ENCODE measurements at regions not wholly inside any gene's neighbourhood (a gene's known extent, or its start where the extent isn't known, plus 50 kb on each side); places are given as distances from the start of the nearest gene placed in this dataset.

DNA sequence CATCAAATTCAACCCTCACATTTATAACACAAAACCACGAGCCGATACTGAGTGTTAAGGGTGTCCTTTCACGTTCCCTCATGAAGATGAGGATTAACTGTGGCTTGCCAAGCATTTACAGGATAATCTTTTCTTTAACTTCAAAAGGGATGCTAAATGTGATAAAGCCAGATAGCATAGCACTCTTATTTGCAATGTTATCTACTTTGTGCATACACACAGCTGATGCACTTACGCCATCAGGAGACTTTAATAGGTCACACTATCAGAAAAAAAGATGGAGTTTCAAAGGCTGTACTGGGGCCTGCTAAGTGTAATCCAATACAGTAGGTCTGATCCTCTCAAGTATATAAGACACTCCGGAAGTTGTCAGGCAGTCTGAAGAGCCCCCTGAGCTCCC lies 572.7 kb downstream of the PIK3C3 start:
- Mint-ChIP-seq H3K27me3 (no peaks in the 10 kb centered on the region), H3K9me3 (peaks cover 0 to 9% (median 8%) of the 10 kb centered on the region in 3 donors), H3K4me1 (no peaks in the 10 kb centered on the region), H3K27ac (no peak overlapping the region), H3K4me3 (no peak overlapping the region), H3K36me3 (no peaks in the 10 kb centered on the region)
- no peak for ATAC-seq (replicated peaks in 1 of 4)
- 100% methylated on average over 1 of the region's 5 CpGs for WGBS (ENCODE audit: insufficient coverage)
- no peak for DNase-seq
- H3K27me3 ChIP-seq (replicated peaks in 1 of 2; ENCODE audit: control insufficient read depth in 2 of 2, extremely low read depth in 1 of 2, insufficient read depth in 2 of 2, low read length in 1 of 2), result no peaks in the 10 kb centered on the region
- no peak overlapping the region for H3K27ac ChIP-seq (ENCODE audit: low read length)
- POLR2A ChIA-PET, result no interaction called here
- H3K4me1 ChIP-seq (ENCODE audit: control insufficient read depth in 1 of 2, extremely low read depth in 1 of 2, insufficient read depth in 2 of 2, low read length in 2 of 2), result no peaks in the 10 kb centered on the region
- CTCF ChIA-PET, result interaction anchor here in 1 of 2 donors (0.5 kb wide), 1 partner anchor 111 kb away, joined by 3 read pairs; no protein-coding TSS in a partner anchor
- no peaks in the 10 kb centered on the region for H3K9me3 ChIP-seq
- H3K4me3 ChIP-seq (ENCODE audit: control insufficient read depth in 1 of 2, extremely low read depth in 1 of 2, low read length in 1 of 2), result no peak overlapping the region
- H3K36me3 ChIP-seq (ENCODE audit: control insufficient read depth in 2 of 2, extremely low read depth in 1 of 2, insufficient read depth in 1 of 2, low read length in 1 of 2), result no peaks in the 10 kb centered on the region

DNA sequence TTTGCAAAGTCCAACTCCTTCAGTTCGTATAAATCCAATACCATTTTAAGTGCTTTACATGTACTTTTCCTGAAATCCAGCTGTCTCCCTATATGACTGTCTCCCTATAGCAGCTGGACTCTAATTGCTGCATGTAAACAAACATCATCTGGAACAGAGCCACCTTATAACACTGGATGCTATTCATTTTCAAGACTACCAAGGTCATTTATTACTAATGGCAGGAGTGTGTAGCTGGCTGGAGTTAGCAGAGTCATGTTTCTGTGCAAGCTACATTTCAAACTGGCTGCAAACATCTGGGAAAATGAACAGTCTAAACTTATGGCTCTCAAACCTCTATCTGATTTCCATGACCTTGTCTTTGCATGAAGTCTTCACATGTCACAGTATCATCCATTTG lies 575.2 kb downstream of the PIK3C3 start:
- no peaks in the 10 kb centered on the region for H3K4me1 Mint-ChIP-seq
- no peak overlapping the region for H3K27ac Mint-ChIP-seq
- DNase-seq, result no peak
- H3K27ac ChIP-seq (ENCODE audit: low read length), result no peak overlapping the region
- no peak overlapping the region for H3K4me3 Mint-ChIP-seq
- ATAC-seq (replicated peaks in 1 of 4), result no peak
- 77% methylated on average over 1 of the region's 1 CpG for WGBS (ENCODE audit: insufficient coverage)
- H3K36me3 ChIP-seq (ENCODE audit: control insufficient read depth in 2 of 2, extremely low read depth in 1 of 2, insufficient read depth in 1 of 2, low read length in 1 of 2), result no peaks in the 10 kb centered on the region
- peaks cover 0 to 9% (median 8%) of the 10 kb centered on the region in 3 donors for H3K9me3 Mint-ChIP-seq
- ChIA-PET POLR2A (no interaction called here), CTCF (no interaction called here)
- H3K27me3 ChIP-seq (replicated peaks in 1 of 2; ENCODE audit: control insufficient read depth in 2 of 2, extremely low read depth in 1 of 2, insufficient read depth in 2 of 2, low read length in 1 of 2), result no peaks in the 10 kb centered on the region
- H3K36me3 Mint-ChIP-seq, result no peaks in the 10 kb centered on the region
- no peaks in the 10 kb centered on the region for H3K27me3 Mint-ChIP-seq
- H3K9me3 ChIP-seq, result no peaks in the 10 kb centered on the region
- no peaks in the 10 kb centered on the region for H3K4me1 ChIP-seq (ENCODE audit: control insufficient read depth in 1 of 2, extremely low read depth in 1 of 2, insufficient read depth in 2 of 2, low read length in 2 of 2)
- no peak overlapping the region for H3K4me3 ChIP-seq (ENCODE audit: control insufficient read depth in 1 of 2, extremely low read depth in 1 of 2, low read length in 1 of 2)

DNA sequence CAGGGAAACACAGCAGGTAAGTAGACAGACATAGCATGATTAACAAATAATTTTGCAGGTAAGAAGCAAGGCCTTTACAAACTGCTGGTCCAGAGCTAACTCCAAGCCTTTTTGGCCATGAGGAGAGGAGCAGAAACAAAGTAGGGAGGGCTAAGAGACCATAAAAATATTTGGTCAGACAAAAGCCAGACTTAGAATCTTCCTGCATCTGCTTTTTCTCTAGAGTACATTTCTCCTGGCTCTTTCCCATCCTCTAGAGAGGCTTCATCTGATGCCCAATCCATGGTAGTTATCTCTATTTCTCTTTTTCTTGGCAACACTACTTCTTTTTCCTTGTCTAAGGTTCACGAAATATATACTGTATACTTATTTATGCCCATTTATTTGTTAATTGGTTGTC lies 577.1 kb downstream of the PIK3C3 start:
- ChIA-PET CTCF (no interaction called here), POLR2A (no interaction called here)
- no peaks in the 10 kb centered on the region for H3K36me3 ChIP-seq (ENCODE audit: control insufficient read depth in 2 of 2, extremely low read depth in 1 of 2, insufficient read depth in 1 of 2, low read length in 1 of 2)
- no peak for ATAC-seq (replicated peaks in 1 of 4)
- Mint-ChIP-seq H3K27me3 (no peaks in the 10 kb centered on the region), H3K27ac (no peak overlapping the region), H3K4me3 (no peak overlapping the region), H3K4me1 (no peaks in the 10 kb centered on the region), H3K9me3 (peaks cover 6 to 9% (median 8%) of the 10 kb centered on the region in 3 donors), H3K36me3 (no peaks in the 10 kb centered on the region)
- no peak overlapping the region for H3K4me3 ChIP-seq (ENCODE audit: control insufficient read depth in 1 of 2, extremely low read depth in 1 of 2, low read length in 1 of 2)
- no peaks in the 10 kb centered on the region for H3K27me3 ChIP-seq (replicated peaks in 1 of 2; ENCODE audit: control insufficient read depth in 2 of 2, extremely low read depth in 1 of 2, insufficient read depth in 2 of 2, low read length in 1 of 2)
- no CpG with 5 or more reads among the region's 1 CpG for WGBS (ENCODE audit: insufficient coverage)
- no peak for DNase-seq
- H3K27ac ChIP-seq (ENCODE audit: low read length), result no peak overlapping the region
- H3K4me1 ChIP-seq (ENCODE audit: control insufficient read depth in 1 of 2, extremely low read depth in 1 of 2, insufficient read depth in 2 of 2, low read length in 2 of 2), result no peaks in the 10 kb centered on the region
- H3K9me3 ChIP-seq, result no peaks in the 10 kb centered on the region

DNA sequence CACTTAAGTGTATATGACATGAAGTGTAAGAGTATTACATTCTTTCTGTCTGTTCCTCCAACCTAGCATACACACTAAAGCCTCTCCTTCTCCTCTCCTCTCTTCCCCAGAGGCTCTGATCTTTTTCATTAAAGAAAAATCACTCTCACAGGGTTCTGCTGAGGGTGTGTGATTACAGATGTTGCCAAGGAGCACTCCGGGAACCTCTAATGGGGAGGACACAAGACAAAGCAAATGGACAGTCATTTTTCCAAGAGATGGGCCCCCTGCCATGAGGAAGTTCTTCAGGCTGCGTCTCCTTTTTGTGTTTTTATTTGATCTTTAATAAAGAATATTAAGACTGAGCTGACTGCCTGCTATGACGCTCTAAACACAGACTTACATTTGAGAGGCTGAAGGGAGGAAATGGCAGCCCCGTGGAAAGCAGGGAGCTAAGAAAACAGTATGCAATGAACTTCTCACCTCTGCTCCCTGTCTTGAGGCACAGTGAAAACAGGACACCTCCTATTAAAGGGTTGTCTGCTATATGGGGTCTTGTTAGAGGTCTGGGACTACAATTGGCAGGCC lies 578.1 kb downstream of the PIK3C3 start:
- H3K36me3 Mint-ChIP-seq, result no peaks in the 10 kb centered on the region
- Histone ChIP-seq H3K27ac (ENCODE audit: low read length) (no peak overlapping the region), H3K9me3 (no peaks in the 10 kb centered on the region), H3K27me3 (replicated peaks in 1 of 2; ENCODE audit: control insufficient read depth in 2 of 2, extremely low read depth in 1 of 2, insufficient read depth in 2 of 2, low read length in 1 of 2) (no peaks in the 10 kb centered on the region), H3K4me1 (ENCODE audit: control insufficient read depth in 1 of 2, extremely low read depth in 1 of 2, insufficient read depth in 2 of 2, low read length in 2 of 2) (no peaks in the 10 kb centered on the region), H3K4me3 (ENCODE audit: control insufficient read depth in 1 of 2, extremely low read depth in 1 of 2, low read length in 1 of 2) (no peak overlapping the region), H3K36me3 (ENCODE audit: control insufficient read depth in 2 of 2, extremely low read depth in 1 of 2, insufficient read depth in 1 of 2, low read length in 1 of 2) (no peaks in the 10 kb centered on the region)
- ChIA-PET POLR2A (no interaction called here), CTCF (no interaction called here)
- WGBS (ENCODE audit: insufficient coverage), result 40% methylated on average over 1 of the region's 4 CpGs
- no peaks in the 10 kb centered on the region for H3K27me3 Mint-ChIP-seq
- no peaks in the 10 kb centered on the region for H3K4me1 Mint-ChIP-seq
- H3K9me3 Mint-ChIP-seq, result peaks cover 6 to 9% (median 8%) of the 10 kb centered on the region in 3 donors
- no peak overlapping the region for H3K4me3 Mint-ChIP-seq
- no peak for ATAC-seq (replicated peaks in 1 of 4)
- DNase-seq, result no peak
- H3K27ac Mint-ChIP-seq, result no peak overlapping the region

DNA sequence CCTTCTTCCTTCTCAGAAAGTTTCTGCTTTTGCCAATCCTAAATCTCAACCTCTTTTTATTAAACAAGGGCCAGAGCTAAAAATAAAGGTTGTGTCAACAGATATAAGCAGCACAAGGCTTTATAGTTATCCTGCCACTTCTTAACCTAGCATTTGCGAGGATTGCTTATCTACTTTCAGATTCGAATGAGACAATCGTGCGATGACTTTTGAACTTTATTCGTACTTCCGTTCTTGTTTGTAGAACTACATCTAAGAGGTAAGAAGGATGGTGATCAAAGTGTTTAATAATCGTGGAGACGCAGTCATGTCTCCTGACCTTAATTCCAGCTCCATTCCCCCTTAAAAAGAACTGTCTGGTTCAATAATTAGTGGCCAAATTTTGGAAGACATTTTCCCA lies 578.6 kb downstream of the PIK3C3 start:
- H3K4me3 Mint-ChIP-seq, result no peak overlapping the region
- H3K27ac Mint-ChIP-seq, result no peak overlapping the region
- no peaks in the 10 kb centered on the region for H3K36me3 Mint-ChIP-seq
- no peaks in the 10 kb centered on the region for H3K4me1 Mint-ChIP-seq
- H3K36me3 ChIP-seq (ENCODE audit: control insufficient read depth in 2 of 2, extremely low read depth in 1 of 2, insufficient read depth in 1 of 2, low read length in 1 of 2), result no peaks in the 10 kb centered on the region
- H3K9me3 ChIP-seq, result no peaks in the 10 kb centered on the region
- no peaks in the 10 kb centered on the region for H3K27me3 Mint-ChIP-seq
- H3K27me3 ChIP-seq (replicated peaks in 1 of 2; ENCODE audit: control insufficient read depth in 2 of 2, extremely low read depth in 1 of 2, insufficient read depth in 2 of 2, low read length in 1 of 2), result no peaks in the 10 kb centered on the region
- no peaks in the 10 kb centered on the region for H3K4me1 ChIP-seq (ENCODE audit: control insufficient read depth in 1 of 2, extremely low read depth in 1 of 2, insufficient read depth in 2 of 2, low read length in 2 of 2)
- peaks cover 6 to 9% (median 8%) of the 10 kb centered on the region in 3 donors for H3K9me3 Mint-ChIP-seq
- H3K27ac ChIP-seq (ENCODE audit: low read length), result no peak overlapping the region
- ATAC-seq (replicated peaks in 1 of 4) (no peak), DNase-seq (no peak)
- CTCF ChIA-PET, result no interaction called here
- WGBS (ENCODE audit: insufficient coverage), result 92% methylated on average over 6 of the region's 8 CpGs
- POLR2A ChIA-PET, result no interaction called here
- no peak overlapping the region for H3K4me3 ChIP-seq (ENCODE audit: control insufficient read depth in 1 of 2, extremely low read depth in 1 of 2, low read length in 1 of 2)

DNA sequence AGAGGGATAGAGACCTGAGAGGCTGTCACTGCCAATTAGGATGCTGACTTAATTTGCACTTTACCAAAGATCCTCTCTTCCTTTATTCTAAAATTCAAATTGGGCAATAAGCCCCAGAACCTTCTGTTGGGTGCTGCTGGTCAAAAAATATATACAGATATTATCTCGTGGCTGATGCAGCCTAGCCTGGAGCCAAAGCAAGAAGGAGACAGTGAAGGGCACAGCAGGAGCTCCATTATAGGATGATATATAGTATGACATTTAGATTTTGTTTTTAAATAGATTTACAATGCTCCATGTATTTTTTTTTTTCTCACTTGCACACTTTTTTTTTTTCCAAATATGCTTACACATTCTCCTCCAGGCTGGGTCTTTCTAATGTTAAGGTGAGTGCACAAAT lies 579.3 kb downstream of the PIK3C3 start:
- no peaks in the 10 kb centered on the region for H3K36me3 ChIP-seq (ENCODE audit: control insufficient read depth in 2 of 2, extremely low read depth in 1 of 2, insufficient read depth in 1 of 2, low read length in 1 of 2)
- ChIA-PET POLR2A (no interaction called here), CTCF (no interaction called here)
- H3K4me1 Mint-ChIP-seq, result no peaks in the 10 kb centered on the region
- H3K27me3 ChIP-seq (replicated peaks in 1 of 2; ENCODE audit: control insufficient read depth in 2 of 2, extremely low read depth in 1 of 2, insufficient read depth in 2 of 2, low read length in 1 of 2), result no peaks in the 10 kb centered on the region
- ATAC-seq (replicated peaks in 1 of 4), result no peak
- H3K9me3 Mint-ChIP-seq, result peaks cover 6 to 9% (median 8%) of the 10 kb centered on the region in 3 donors
- no CpG with 5 or more reads among the region's 1 CpG for WGBS (ENCODE audit: insufficient coverage)
- H3K4me1 ChIP-seq (ENCODE audit: control insufficient read depth in 1 of 2, extremely low read depth in 1 of 2, insufficient read depth in 2 of 2, low read length in 2 of 2), result no peaks in the 10 kb centered on the region
- no peak overlapping the region for H3K4me3 ChIP-seq (ENCODE audit: control insufficient read depth in 1 of 2, extremely low read depth in 1 of 2, low read length in 1 of 2)
- no peaks in the 10 kb centered on the region for H3K9me3 ChIP-seq
- no peak overlapping the region for H3K27ac ChIP-seq (ENCODE audit: low read length)
- H3K27ac Mint-ChIP-seq, result no peak overlapping the region
- no peaks in the 10 kb centered on the region for H3K27me3 Mint-ChIP-seq
- DNase-seq, result no peak
- H3K36me3 Mint-ChIP-seq, result no peaks in the 10 kb centered on the region
- no peak overlapping the region for H3K4me3 Mint-ChIP-seq

DNA sequence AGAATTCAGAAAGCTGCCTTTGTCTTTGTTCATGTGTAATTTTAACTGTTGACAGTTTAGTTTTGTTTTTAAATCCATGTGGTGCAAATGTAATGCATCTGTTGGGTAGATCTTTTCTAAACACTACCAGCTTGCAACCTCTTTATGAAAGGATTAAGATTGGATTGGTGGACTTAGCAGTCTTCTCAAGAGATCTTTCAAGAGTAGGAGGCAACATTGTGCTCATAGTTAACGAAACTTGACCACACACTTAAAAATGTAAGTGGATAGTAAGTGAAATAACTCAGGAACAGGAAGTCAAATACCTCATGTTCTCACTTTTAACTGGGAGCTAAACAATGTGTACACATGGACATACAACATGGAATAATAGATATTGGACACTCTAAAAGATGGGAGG lies 579.0 kb downstream of the RIT2 start:
- no peak overlapping the region for H3K27ac Mint-ChIP-seq
- no peak overlapping the region for H3K4me3 Mint-ChIP-seq
- Histone ChIP-seq H3K4me1 (ENCODE audit: control insufficient read depth in 1 of 2, extremely low read depth in 1 of 2, insufficient read depth in 2 of 2, low read length in 2 of 2) (no peaks in the 10 kb centered on the region), H3K27ac (ENCODE audit: low read length) (no peak overlapping the region), H3K4me3 (ENCODE audit: control insufficient read depth in 1 of 2, extremely low read depth in 1 of 2, low read length in 1 of 2) (no peak overlapping the region), H3K36me3 (ENCODE audit: control insufficient read depth in 2 of 2, extremely low read depth in 1 of 2, insufficient read depth in 1 of 2, low read length in 1 of 2) (no peaks in the 10 kb centered on the region), H3K27me3 (replicated peaks in 1 of 2; ENCODE audit: control insufficient read depth in 2 of 2, extremely low read depth in 1 of 2, insufficient read depth in 2 of 2, low read length in 1 of 2) (no peaks in the 10 kb centered on the region), H3K9me3 (no peaks in the 10 kb centered on the region)
- no peaks in the 10 kb centered on the region for H3K27me3 Mint-ChIP-seq
- no CpG with 5 or more reads among the region's 1 CpG for WGBS (ENCODE audit: insufficient coverage)
- no peaks in the 10 kb centered on the region for H3K4me1 Mint-ChIP-seq
- DNase-seq (no peak), ATAC-seq (replicated peaks in 1 of 4) (no peak)
- H3K9me3 Mint-ChIP-seq, result peaks cover 0 to 6% (median 2%) of the 10 kb centered on the region in 3 donors
- no peaks in the 10 kb centered on the region for H3K36me3 Mint-ChIP-seq
- CTCF ChIA-PET, result no interaction called here
- POLR2A ChIA-PET, result no interaction called here

Measured in T-cell (primary cell).